ENCODE measurements at regions not wholly inside any gene's neighbourhood (a gene's known extent, or its start where the extent isn't known, plus 50 kb on each side); places are given as distances from the start of the nearest gene placed in this dataset.

DNA sequence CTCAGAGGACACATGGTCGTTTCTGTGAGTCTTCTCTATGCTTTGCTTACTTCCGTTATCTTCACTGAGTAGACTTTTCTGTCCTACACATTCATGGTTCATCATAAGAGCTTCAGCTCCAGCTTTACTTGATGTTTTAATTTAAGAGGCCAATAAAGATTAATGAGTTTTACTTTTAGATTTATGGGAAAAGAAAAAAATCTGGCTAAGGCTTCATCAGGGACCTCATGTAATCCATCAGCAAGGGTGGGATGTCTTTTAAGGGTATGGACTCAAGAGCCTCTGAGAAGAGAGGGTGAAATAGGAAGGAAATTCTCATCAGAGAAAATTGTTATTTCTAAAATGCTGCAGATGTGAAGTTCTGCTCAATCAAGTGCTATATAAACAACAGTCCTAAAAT is 963.0 kb upstream of the RAG2 start:
- H3K36me3 ChIP-seq (ENCODE audit: control insufficient read depth, insufficient read depth, low read length), result no peaks in the 10 kb centered on the region
- no peak for FAIRE-seq
- TF ChIP-seq, protein P1, sequence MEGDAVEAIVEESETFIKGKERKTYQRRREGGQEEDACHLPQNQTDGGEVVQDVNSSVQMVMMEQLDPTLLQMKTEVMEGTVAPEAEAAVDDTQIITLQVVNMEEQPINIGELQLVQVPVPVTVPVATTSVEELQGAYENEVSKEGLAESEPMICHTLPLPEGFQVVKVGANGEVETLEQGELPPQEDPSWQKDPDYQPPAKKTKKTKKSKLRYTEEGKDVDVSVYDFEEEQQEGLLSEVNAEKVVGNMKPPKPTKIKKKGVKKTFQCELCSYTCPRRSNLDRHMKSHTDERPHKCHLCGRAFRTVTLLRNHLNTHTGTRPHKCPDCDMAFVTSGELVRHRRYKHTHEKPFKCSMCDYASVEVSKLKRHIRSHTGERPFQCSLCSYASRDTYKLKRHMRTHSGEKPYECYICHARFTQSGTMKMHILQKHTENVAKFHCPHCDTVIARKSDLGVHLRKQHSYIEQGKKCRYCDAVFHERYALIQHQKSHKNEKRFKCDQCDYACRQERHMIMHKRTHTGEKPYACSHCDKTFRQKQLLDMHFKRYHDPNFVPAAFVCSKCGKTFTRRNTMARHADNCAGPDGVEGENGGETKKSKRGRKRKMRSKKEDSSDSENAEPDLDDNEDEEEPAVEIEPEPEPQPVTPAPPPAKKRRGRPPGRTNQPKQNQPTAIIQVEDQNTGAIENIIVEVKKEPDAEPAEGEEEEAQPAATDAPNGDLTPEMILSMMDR (IDR thresholded peaks at IDR 0.05; ENCODE audit: insufficient read depth, low read length, severe bottlenecking), result no peak
- no peak overlapping the region for H3K4me3 ChIP-seq (ENCODE audit: low read depth, low read length)
- DNase-seq (ENCODE audit: low read depth), result no peak
- no peaks in the 10 kb centered on the region for H3K27me3 ChIP-seq (ENCODE audit: control insufficient read depth, insufficient read depth, low read length)

- Histone ChIP-seq H3K27me3 (ENCODE audit: control insufficient read depth, insufficient read depth, low read length) (no peaks in the 10 kb centered on the region), H3K36me3 (ENCODE audit: control insufficient read depth, insufficient read depth, low read length) (no peaks in the 10 kb centered on the region), H3K4me3 (ENCODE audit: low read depth, low read length) (no peak overlapping the region)
- TF ChIP-seq, protein P1 (IDR thresholded peaks at IDR 0.05; ENCODE audit: insufficient read depth, low read length, severe bottlenecking), result no peak
- FAIRE-seq, result no peak
- peak; percentile 13 for DNase-seq (ENCODE audit: low read depth)
Measured at GRCh38 chr11:37560346-37560745, 962.3 kb upstream of the RAG2 start.

GRCh38 chr11:37558619-37559210 is 960.7 kb upstream of the RAG2 start:
- no peak for FAIRE-seq
- H3K27me3 ChIP-seq (ENCODE audit: control insufficient read depth, insufficient read depth, low read length), result no peaks in the 10 kb centered on the region
- TF ChIP-seq, protein P1 (IDR thresholded peaks at IDR 0.05; ENCODE audit: insufficient read depth, low read length, severe bottlenecking), result no peak

GRCh38 chr11:37557990-37558389 is 960.0 kb upstream of the RAG2 start:
- FAIRE-seq (no peak), DNase-seq (ENCODE audit: low read depth) (no peak)
- TF ChIP-seq, protein P1 (IDR thresholded peaks at IDR 0.05; ENCODE audit: insufficient read depth, low read length, severe bottlenecking), result no peak
- Histone ChIP-seq H3K4me3 (ENCODE audit: low read depth, low read length) (no peak overlapping the region), H3K36me3 (ENCODE audit: control insufficient read depth, insufficient read depth, low read length) (no peaks in the 10 kb centered on the region), H3K27me3 (ENCODE audit: control insufficient read depth, insufficient read depth, low read length) (no peaks in the 10 kb centered on the region)

More at GRCh38 chr11:37558619-37559210, 960.7 kb upstream of the RAG2 start:
- no peaks in the 10 kb centered on the region for H3K36me3 ChIP-seq (ENCODE audit: control insufficient read depth, insufficient read depth, low read length)
- no peak overlapping the region for H3K4me3 ChIP-seq (ENCODE audit: low read depth, low read length)
- peak; percentile 9 for DNase-seq (ENCODE audit: low read depth)

DNA sequence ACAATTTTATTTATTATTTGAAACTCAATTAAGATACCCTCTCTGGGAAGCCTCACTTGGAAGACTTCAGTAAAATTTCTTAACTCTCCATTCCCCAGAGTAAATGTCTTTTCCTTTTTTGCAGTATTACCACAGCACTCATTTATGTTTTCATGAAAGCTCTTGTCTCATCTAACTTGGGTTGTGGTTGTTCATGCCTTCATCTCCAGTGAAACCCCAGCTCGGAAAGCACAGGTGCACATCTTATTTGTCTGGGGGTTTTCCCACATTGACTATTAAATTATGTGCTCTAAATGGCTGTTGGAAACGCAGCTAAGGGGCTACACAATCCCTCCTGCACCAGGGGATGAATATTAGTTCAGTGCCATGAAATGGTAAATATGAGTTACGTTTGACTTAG is 954.2 kb upstream of the RAG2 start:
- Histone ChIP-seq H3K36me3 (ENCODE audit: control insufficient read depth, insufficient read depth, low read length) (no peaks in the 10 kb centered on the region), H3K27me3 (ENCODE audit: control insufficient read depth, insufficient read depth, low read length) (no peaks in the 10 kb centered on the region), H3K4me3 (ENCODE audit: low read depth, low read length) (no peak overlapping the region)
- TF ChIP-seq, protein P1 (IDR thresholded peaks at IDR 0.05; ENCODE audit: insufficient read depth, low read length, severe bottlenecking), result no peak
- DNase-seq (ENCODE audit: low read depth), result no peak
- FAIRE-seq, result no peak

GRCh38 chr11:37544491-37544890 is 946.5 kb upstream of the RAG2 start:
- TF ChIP-seq, protein P1 (IDR thresholded peaks at IDR 0.05; ENCODE audit: insufficient read depth, low read length, severe bottlenecking), result no peak
- FAIRE-seq (no peak), DNase-seq (ENCODE audit: low read depth) (peak; percentile 8)
- no peaks in the 10 kb centered on the region for H3K36me3 ChIP-seq (ENCODE audit: control insufficient read depth, insufficient read depth, low read length)
- no peak overlapping the region for H3K4me3 ChIP-seq (ENCODE audit: low read depth, low read length)
- no peaks in the 10 kb centered on the region for H3K27me3 ChIP-seq (ENCODE audit: control insufficient read depth, insufficient read depth, low read length)

All from bronchial epithelial cell (primary cell).